Tibial nerve (tissue), 4 donors: ENCODE measurements at regions not wholly inside any gene's neighbourhood (a gene's known extent, or its start where the extent isn't known, plus 50 kb on each side); places are given as distances from the start of the nearest gene placed in this dataset.

Experiments used
- EP300 ChIP-seq, 2 donors: sonication (generic); formaldehyde crosslinking; IDR thresholded peaks; one replicate each; pipeline ENCODE4 v1.6.1; 2017; ENCODE audit warnings: antibody characterized with exemption in 2 of 2, mild to moderate bottlenecking in 1 of 2
- POLR2A ChIP-seq, 2 donors: fragments of 450-650 bp; IDR thresholded peaks; one replicate each; pipeline ENCODE4 v1.6.1; 2017; ENCODE audit warnings: antibody characterized with exemption in 2 of 2, mild to moderate bottlenecking in 2 of 2, moderate library complexity in 2 of 2
- TF ChIP-seq, protein P1 (sequence below), 5 experiments: fragments of 200-600 bp in 3 of 5; fragments of 450-650 bp in 2 of 5; sonication (generic) in 3 of 5; IDR thresholded peaks; one replicate each; pipeline ENCODE4 v1.5.1; 2016 to 2019; ENCODE audit warnings: antibody characterized with exemption in 5 of 5, mild to moderate bottlenecking in 3 of 5, moderate library complexity in 2 of 5

DNA sequence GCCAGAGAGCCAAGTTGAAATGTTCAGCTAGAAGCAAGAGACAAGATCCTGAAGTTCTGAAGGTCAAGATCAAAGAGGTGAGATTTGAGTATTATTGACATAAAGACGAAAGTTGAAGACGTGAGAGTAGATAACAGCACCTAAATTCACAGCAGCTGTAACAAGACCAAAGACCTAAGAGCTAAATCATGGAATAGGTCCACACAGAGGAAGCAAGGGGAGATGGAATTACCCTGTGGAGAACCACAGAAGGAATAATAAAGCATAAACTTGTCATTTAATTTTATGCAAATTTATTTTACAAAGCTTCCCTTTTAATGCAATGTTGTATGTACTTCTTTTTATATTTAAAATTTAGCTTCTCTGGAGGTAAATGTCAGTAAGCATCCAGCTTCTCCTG lies 523.7 kb downstream of the NR2F1-AS1 start:
- TF ChIP-seq, protein P1, sequence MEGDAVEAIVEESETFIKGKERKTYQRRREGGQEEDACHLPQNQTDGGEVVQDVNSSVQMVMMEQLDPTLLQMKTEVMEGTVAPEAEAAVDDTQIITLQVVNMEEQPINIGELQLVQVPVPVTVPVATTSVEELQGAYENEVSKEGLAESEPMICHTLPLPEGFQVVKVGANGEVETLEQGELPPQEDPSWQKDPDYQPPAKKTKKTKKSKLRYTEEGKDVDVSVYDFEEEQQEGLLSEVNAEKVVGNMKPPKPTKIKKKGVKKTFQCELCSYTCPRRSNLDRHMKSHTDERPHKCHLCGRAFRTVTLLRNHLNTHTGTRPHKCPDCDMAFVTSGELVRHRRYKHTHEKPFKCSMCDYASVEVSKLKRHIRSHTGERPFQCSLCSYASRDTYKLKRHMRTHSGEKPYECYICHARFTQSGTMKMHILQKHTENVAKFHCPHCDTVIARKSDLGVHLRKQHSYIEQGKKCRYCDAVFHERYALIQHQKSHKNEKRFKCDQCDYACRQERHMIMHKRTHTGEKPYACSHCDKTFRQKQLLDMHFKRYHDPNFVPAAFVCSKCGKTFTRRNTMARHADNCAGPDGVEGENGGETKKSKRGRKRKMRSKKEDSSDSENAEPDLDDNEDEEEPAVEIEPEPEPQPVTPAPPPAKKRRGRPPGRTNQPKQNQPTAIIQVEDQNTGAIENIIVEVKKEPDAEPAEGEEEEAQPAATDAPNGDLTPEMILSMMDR (IDR thresholded peaks at IDR 0.05): no peak
- no peak for TF ChIP-seq POLR2A (IDR thresholded peaks at IDR 0.05)
- no peak for TF ChIP-seq EP300 (IDR thresholded peaks at IDR 0.05)
